Motor neuron (in vitro differentiated cells): ENCODE measurements at regions not wholly inside any gene's neighbourhood (a gene's known extent, or its start where the extent isn't known, plus 50 kb on each side); places are given as distances from the start of the nearest gene placed in this dataset.
A peak's percentile ranks its signal among the peaks of the same experiment; 100 is the strongest.
"Not testable (repeated sequence)": the region's sequence is repeated elsewhere in the genome, so short reads cannot be mapped to it uniquely, and the experiment has no call there.

Experiments used
- ATAC-seq, 8 experiments: fragments of 200-7000 bp; cut with Tn5 transposase; replicated peaks in 6 of 8; 2 replicates each; pipeline ENCODE4 v1.8.0; 2021; ENCODE audit warnings: mild to moderate bottlenecking in 8 of 8, moderate library complexity in 8 of 8
- H3K27ac ChIP-seq, 2 donors: fragments of 250-450 bp; sonication (Bioruptor Pico); 2 replicates each; pipeline ENCODE4 v1.9.0; 2021; ENCODE audit warnings: antibody characterized with exemption in 2 of 2, mild to moderate bottlenecking in 2 of 2, moderate library complexity in 1 of 2
- H3K4me1 ChIP-seq, 2 donors: fragments of 250-450 bp; sonication (Bioruptor Pico); replicated peaks in 1 of 2; 2 replicates each; pipeline ENCODE4 v1.6.1; 2021; ENCODE audit warnings: antibody characterized with exemption in 2 of 2, mild to moderate bottlenecking in 2 of 2, moderate library complexity in 1 of 2
- H3K4me3 ChIP-seq, 5 donors: fragments of 250-450 bp; sonication (Bioruptor Pico); 2 replicates each; pipeline ENCODE4 v1.9.0; 2021; ENCODE audit warnings: antibody characterized with exemption in 5 of 5, mild to moderate bottlenecking in 5 of 5, moderate library complexity in 4 of 5
- WGBS, 10 experiments: fragments of 450-650 bp; shearing (Covaris generic); methylation state at CpG; one replicate each; pipeline ENCODE4 v1.0.0; 2022; 5-methylcytosine and 5-hydroxymethylcytosine counted together
- in situ Hi-C, 9 experiments: fragments of 400-800 bp; cut with MboI; loops; one replicate each; pipeline ENCODE4 v1.15.0; 2021; ENCODE audit warnings: low sequenced_read_pairs in 9 of 9, low pct_unique_long_range_greater_than_20kb in 2 of 9; ENCODE audit not compliant: unreplicated experiment in 9 of 9

DNA sequence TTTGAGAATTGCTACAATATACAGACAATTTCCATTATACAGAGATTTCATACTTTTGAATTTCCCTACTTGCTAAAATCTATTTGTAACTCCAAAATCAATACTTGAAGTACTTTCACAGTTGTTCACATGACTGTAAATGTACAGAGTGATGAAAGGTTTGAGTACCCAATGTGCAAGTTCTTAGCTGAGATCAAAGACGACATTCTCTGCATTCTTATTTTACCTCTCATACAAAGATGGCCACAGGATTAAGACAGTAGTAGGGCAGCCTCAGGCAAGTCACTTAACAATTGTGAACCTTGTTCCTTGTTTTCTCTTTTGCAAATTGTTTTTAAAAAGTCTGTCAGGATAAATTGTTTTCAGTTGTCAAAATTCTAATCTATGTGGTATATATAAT lies 255.9 kb upstream of the KITLG start:
- Histone ChIP-seq H3K27ac (no peak overlapping the region), H3K4me1 (peaks cover 0 to 3% of the 10 kb centered on the region in 2 donors), H3K4me3 (no peak overlapping the region)
- 50 to 100% (median 86%) methylated on average over 1 of the region's 1 CpG; no CpG with 5 or more reads in 6 of the 10 experiments for WGBS, 10 experiments
- in situ Hi-C loops = no loop called here
- ATAC-seq = no peak

- in situ Hi-C loops = no loop called here
- H3K4me1 ChIP-seq = peaks cover 0 to 3% of the 10 kb centered on the region in 2 donors
- H3K27ac ChIP-seq = no peak overlapping the region
- ATAC-seq = no peak
- WGBS, 10 experiments = 22 to 100% (median 84%) methylated on average over 1 of the region's 1 CpG; no CpG with 5 or more reads in 2 of the 10 experiments
- no peak overlapping the region for H3K4me3 ChIP-seq
Observed at GRCh38 chr12:88834226-88834625, 254.0 kb upstream of the KITLG start.

GRCh38 chr12:88833641-88834116 lies 253.4 kb upstream of the KITLG start:
- Histone ChIP-seq H3K4me1 (peaks cover 0 to 3% of the 10 kb centered on the region in 2 donors), H3K4me3 (no peak overlapping the region), H3K27ac (no peak overlapping the region)
- ATAC-seq = peak in 6 of 8 experiments; percentile 24 to 94 (median 76)
- in situ Hi-C loops = no loop called here

GRCh38 chr12:88828537-88828936 lies 248.3 kb upstream of the KITLG start:
- H3K4me1 ChIP-seq, H3K27ac ChIP-seq, in situ Hi-C loops, ATAC-seq, H3K4me3 ChIP-seq: not testable (repeated sequence)
- WGBS, 10 experiments = 80 to 100% (median 96%) methylated on average over 1 to 2 of the region's 2 CpGs; no CpG with 5 or more reads in 4 of the 10 experiments

DNA sequence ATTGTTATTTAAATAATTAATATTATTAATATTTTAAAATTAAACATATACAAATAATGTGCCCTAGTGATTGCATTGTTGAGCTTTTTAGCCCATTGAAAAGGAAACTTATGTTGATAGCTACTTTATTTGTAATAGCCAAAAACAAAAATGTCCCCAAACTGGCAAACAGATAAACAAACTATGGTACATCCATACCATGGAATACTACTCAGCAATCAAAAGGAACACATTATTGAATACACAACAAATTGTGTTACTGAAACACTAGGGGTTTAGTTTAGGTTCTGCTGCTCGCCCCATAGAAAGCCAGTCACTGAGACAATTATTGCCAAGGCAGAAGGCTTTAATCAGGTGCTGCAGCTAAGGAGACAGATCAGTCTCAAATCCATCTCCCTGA lies 239.7 kb upstream of the KITLG start:
- ATAC-seq = no peak
- Histone ChIP-seq H3K4me1 (no peaks in the 10 kb centered on the region), H3K27ac (no peak overlapping the region), H3K4me3 (no peak overlapping the region)
- WGBS, 10 experiments = 50 to 100% (median 100%) methylated on average over 1 of the region's 1 CpG; no CpG with 5 or more reads in 3 of the 10 experiments
- in situ Hi-C loops = no loop called here

DNA sequence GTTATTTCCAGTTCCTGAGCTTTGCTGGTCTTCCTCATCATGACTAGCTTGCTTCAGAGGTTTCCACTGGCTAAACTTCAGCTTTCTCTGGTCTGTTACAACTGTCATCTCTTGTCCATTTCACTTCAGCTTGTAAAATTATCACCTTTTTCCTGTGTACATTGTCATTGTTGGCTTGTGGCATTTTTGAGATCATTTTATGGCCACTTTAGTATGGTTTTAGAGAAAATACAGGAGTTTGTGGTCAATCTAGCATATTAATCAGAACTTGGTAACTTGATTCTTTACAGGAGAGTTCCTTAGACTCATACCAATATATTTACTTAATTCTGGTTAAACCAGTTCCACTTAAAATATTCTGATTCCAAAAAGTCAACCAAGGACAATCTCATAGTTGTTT lies 235.9 kb upstream of the KITLG start:
- Histone ChIP-seq H3K4me3 (no peak overlapping the region), H3K4me1 (no peaks in the 10 kb centered on the region), H3K27ac (no peak overlapping the region)
- in situ Hi-C loops = no loop called here
- ATAC-seq = no peak

DNA sequence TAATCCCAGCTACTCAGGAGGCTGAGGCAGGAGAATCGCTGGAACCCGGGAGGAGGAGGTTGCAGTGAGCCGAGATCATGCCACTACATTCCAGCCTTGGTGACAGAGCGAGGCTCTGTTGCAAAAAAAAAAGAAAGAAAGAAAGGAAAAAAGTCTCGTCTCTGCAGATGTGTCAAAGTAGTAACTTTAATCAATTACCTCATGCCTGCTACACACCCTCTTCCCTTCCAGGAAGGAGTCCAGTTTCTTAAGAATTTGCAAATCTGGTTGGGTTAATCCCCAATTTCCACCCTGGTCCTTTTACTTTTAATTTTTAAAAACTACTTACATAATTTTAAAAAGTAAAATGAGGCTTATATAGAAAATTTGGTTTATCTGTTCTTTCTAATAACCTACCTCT lies 234.5 kb upstream of the KITLG start:
- ATAC-seq = peak in 2 of 8 experiments; percentile 63 to 70
- in situ Hi-C loops = no loop called here

DNA sequence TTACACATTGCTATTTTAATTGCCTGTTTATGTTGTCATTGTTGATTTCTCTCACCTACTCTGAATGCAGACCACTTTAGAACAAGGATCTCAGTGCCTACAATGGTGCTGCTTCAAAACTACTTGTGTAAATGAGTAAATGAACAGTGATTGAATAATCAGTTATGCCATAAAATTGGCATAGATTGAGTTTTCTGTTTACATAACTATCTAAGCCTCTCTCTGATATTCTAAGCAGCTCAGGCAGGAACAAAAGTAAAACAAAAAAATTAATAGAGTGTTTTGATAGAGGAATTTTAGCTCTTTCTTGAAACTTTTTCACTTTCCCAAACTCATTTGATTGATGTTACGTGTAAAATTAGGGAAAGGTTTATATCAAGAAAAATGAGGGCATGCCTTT lies 232.3 kb upstream of the KITLG start:
- in situ Hi-C loops = no loop called here
- ATAC-seq = no peak
- 86 to 100% (median 100%) methylated on average over 1 of the region's 1 CpG; no CpG with 5 or more reads in 1 of the 10 experiments for WGBS, 10 experiments
- H3K4me1 ChIP-seq = no peaks in the 10 kb centered on the region
- no peak overlapping the region for H3K4me3 ChIP-seq
- no peak overlapping the region for H3K27ac ChIP-seq

More for the DNA sequence above, 234.5 kb upstream of the KITLG start:
- H3K4me1 ChIP-seq = no peaks in the 10 kb centered on the region
- H3K4me3 ChIP-seq = no peak overlapping the region
- 50 to 100% (median 67%) methylated on average over 1 to 5 of the region's 5 CpGs; no CpG with 5 or more reads in 3 of the 10 experiments for WGBS, 10 experiments
- H3K27ac ChIP-seq = no peak overlapping the region

DNA sequence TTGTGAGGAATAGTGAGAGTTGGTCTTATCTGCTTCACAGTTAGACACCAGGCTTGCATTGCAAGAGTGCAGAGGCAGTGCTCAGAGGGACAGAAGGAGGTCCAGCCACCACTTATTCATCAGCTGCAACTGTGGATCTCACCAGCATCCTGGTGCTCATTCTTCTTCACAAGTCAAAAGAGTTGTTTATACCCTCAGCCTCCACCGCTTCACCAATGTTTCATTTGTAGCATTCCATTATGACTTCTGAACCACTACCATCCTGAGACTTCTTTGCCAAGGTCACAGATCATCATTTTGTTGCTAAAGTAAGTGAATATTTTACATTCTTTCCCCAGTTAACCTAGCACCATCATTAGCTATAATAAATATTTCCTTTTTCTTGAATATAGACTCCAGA lies 230.5 kb upstream of the KITLG start:
- Histone ChIP-seq H3K4me1 (no peaks in the 10 kb centered on the region), H3K27ac (no peak overlapping the region), H3K4me3 (no peak overlapping the region)
- in situ Hi-C loops = no loop called here
- no peak for ATAC-seq
- WGBS, 10 experiments = 88 to 100% (median 100%) methylated on average over 1 of the region's 1 CpG; no CpG with 5 or more reads in 3 of the 10 experiments

- ATAC-seq, in situ Hi-C loops: not testable (repeated sequence)
- WGBS, 10 experiments = 20 to 80% (median 75%) methylated on average over 1 of the region's 1 CpG; no CpG with 5 or more reads in 5 of the 10 experiments
Observed at GRCh38 chr12:88809841-88810240, 229.6 kb upstream of the KITLG start.

DNA sequence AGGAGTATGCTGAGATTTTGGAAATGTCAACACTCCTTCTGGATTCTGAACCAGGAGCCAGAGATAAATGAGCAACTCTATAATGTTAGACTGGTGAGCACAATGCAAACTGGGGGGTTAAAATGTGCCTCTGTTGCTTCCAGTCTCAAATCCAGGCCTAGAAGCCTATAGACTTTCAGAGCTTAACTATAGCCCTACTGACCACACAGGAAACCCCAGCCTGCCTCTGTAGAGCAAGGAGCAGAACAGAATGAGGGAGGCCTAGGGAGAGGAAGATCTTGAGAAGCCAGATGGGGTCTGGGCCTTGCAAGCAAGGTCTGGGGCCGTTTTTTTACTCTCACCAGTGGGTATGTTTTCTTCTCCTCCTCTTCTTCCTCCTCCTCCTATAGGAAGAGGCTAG lies 225.4 kb upstream of the KITLG start:
- Histone ChIP-seq H3K27ac (no peak overlapping the region), H3K4me1 (no peaks in the 10 kb centered on the region), H3K4me3 (no peak overlapping the region)
- no peak for ATAC-seq
- 0 to 50% (median 33%) methylated on average over 1 of the region's 1 CpG; no CpG with 5 or more reads in 5 of the 10 experiments for WGBS, 10 experiments
- in situ Hi-C loops = no loop called here

More at GRCh38 chr12:88809841-88810240, 229.6 kb upstream of the KITLG start:
- H3K4me3 ChIP-seq, H3K27ac ChIP-seq, H3K4me1 ChIP-seq: not testable (repeated sequence)

DNA sequence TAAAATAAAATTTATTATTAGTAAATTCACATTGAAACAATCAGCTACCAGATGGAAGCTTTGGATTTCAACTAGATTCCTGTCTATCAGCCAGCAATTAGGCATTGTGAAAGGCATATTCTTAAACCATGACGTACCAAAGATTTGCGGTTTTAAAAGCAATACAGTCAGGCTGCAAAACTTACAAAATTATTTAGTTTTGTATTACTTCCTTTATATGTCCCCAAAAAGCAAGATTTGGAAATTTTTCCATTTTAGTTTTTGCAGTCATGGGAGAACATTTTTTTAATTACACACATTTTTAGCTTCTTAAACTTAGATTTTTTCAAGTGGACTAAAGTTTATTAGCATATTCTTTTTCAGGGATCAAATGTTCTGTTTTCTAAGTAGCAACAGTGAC lies 225.0 kb upstream of the KITLG start:
- Histone ChIP-seq H3K4me3 (no peak overlapping the region), H3K27ac (no peak overlapping the region), H3K4me1 (no peaks in the 10 kb centered on the region)
- WGBS, 10 experiments = 47 to 100% (median 89%) methylated on average over 1 to 2 of the region's 2 CpGs
- no peak for ATAC-seq
- in situ Hi-C loops = no loop called here

DNA sequence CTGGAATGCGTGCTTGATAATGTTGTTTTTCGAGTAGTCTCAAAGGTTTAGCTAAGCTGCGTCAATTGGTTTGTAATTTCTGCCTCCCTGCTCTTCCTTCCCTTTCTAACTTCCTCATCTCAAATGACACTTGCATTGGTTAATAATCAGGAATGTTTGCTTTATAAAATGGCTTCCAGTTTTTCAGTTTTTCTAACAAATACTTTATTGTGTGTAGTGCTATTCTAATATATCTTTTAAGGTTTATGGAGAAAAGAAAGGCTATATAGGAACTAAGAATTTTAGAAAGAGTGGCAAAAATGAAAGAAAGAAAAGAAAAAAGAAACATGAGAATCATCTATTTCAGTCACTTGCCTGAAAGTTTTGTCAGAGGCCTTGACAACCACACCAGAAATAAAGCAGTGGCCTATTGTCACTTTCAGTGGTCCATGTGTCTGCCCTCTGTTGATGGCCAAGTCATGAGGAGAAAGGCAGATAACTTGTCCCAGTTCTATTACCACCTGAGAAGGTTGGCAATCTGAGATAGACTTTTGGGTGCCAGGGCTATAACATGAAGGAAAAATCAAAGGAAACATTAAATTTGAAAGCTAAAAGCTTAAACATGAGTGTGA lies 221.9 kb upstream of the KITLG start:
- WGBS, 10 experiments = 87 to 100% (median 94%) methylated on average over 1 to 3 of the region's 3 CpGs
- H3K27ac ChIP-seq = no peak overlapping the region
- no peak for ATAC-seq
- no peak overlapping the region for H3K4me3 ChIP-seq
- in situ Hi-C loops = no loop called here
- no peaks in the 10 kb centered on the region for H3K4me1 ChIP-seq
